Activated naive CD4-positive, alpha-beta T cell treated with anti-CD3 and anti-CD28 coated beads for 36 hours (primary cell): ENCODE measurements at regions not wholly inside any gene's neighbourhood (a gene's known extent, or its start where the extent isn't known, plus 50 kb on each side); places are given as distances from the start of the nearest gene placed in this dataset.

Experiments used
- CTCF ChIA-PET: fragments of 350-600 bp; sonication (Branson Sonifier 250); formaldehyde crosslinking; loops from one replicate; lab custom pipeline; 2021; ENCODE audit warnings: antibody characterized with exemption; lab: Charles Lee
- DNase-seq: peaks from one replicate; pipeline ENCODE4 v3.0.0-alpha.2; 2020
- H3K27ac Mint-ChIP-seq: one replicate; pipeline ENCODE4 v1.8.0; 2021; ENCODE audit warnings: mild to moderate bottlenecking, mixed read lengths
- H3K27me3 Mint-ChIP-seq: one replicate; pipeline ENCODE4 v1.8.0; 2021; ENCODE audit warnings: low read depth, mixed read lengths
- H3K36me3 Mint-ChIP-seq: one replicate; pipeline ENCODE4 v1.8.0; 2021; ENCODE audit warnings: low read depth, mixed read lengths
- H3K4me1 Mint-ChIP-seq: one replicate; pipeline ENCODE4 v1.8.0; 2021; ENCODE audit warnings: low read depth, mixed read lengths
- H3K4me3 Mint-ChIP-seq: one replicate; pipeline ENCODE4 v1.8.0; 2021; ENCODE audit warnings: mild to moderate bottlenecking, moderate library complexity, mixed read lengths
- H3K9me3 Mint-ChIP-seq: one replicate; pipeline ENCODE4 v1.8.0; 2021; ENCODE audit warnings: mixed read lengths
- intact Hi-C: fragments of 100-400 bp; cut with micrococcal nuclease; formaldehyde crosslinking; loops from one replicate; pipeline ENCODE4 v1.15.1; 2023

DNA sequence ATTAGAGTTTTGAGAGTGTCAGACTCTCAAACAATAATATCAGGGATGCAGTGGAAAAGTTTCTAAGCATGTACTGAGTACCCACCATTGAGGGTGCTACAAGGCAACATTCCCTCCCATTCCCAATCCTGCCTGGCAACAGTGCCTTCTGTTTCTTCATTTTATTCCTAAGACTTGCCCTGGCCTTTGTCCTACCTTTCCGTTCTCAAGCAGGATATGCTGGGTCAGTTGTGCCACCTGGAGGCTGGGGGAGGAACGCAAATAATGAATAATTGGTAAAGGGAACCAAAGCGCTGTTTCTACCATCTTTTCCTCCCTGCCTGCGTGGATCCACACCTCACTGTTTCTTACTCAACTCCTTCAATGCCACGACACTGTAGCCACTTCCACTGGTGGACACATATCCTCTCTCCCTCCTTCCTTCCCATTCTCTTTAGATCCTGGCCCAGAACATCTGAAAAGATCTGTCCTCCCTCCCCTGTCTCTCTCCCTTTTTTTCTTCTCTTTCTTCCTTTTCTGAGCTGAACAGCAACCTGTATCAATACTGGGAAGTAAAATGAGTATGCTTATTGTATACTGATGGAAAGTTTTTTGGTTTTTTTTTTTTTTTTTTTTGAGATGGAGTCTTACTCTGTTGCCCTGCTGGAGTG is 149.5 kb downstream of the C9orf152 start:
- DNase-seq: peak; percentile 74
- Mint-ChIP-seq H3K4me1 (peaks cover 9% of the 10 kb centered on the region), H3K27me3 (peaks cover 2% of the 10 kb centered on the region), H3K36me3 (peaks cover 7% of the 10 kb centered on the region), H3K27ac (no peak overlapping the region), H3K4me3 (no peak overlapping the region), H3K9me3 (no peaks in the 10 kb centered on the region)
- CTCF ChIA-PET: interaction anchor here (0.6 to 6.1 kb wide), 11 partner anchors 13 to 242 kb away, joined by 3 to 87 read pairs (median 4); no protein-coding TSS in a partner anchor
- intact Hi-C loops: loop anchor here (1.0 to 10.0 kb wide), 3 partner anchors 155 to 566 kb away; no protein-coding TSS in a partner anchor

DNA sequence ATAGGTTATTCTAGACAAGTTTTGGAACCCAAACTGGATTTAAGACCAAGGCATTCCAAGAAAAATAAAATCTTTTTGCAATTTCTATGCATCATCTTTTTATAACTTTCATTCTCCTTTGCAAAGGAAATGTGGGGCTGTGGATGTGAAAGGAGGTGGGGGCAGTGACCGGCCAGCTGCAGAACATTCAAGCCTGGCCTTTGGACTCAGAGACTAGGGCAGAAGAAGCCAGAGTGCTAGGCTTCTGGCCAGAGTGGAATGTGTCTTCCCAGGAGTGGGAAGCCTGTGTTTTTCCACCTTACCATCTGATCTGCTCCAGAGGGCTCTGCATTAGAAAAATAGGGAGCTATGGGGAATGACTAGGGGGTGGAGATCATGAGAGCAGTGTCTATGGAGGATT is 148.5 kb downstream of the C9orf152 start:
- intact Hi-C loops: loop anchor here (10.0 kb wide), 1 partner anchor 565 kb away; no protein-coding TSS in a partner anchor
- no peak overlapping the region for H3K4me3 Mint-ChIP-seq

DNA sequence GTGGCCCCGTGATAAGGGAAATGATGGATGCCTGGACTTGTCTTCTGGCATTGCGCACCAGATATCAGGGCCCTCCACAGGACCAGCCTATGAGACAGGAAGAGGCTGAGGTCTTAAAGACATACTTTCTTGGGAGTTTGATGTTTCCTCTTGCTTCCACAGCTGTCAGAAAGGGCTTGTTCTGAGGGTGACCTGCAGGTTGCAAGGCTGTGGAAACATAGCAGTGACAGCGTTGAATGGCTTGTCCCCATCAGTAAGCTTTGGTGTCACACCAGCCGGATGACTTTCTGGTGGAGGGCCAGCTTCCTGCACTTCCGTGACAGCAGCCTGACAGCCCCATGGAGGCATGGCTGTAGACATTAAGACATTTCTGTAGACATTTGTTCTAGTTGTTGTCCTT is 143.2 kb downstream of the C9orf152 start:
- DNase-seq: no peak
- no peak overlapping the region for H3K27ac Mint-ChIP-seq
- no peak overlapping the region for H3K4me3 Mint-ChIP-seq
- peaks cover 7% of the 10 kb centered on the region for H3K4me1 Mint-ChIP-seq
- H3K36me3 Mint-ChIP-seq: peaks cover 6% of the 10 kb centered on the region
- intact Hi-C loops: no loop called here
- H3K27me3 Mint-ChIP-seq: no peaks in the 10 kb centered on the region
- CTCF ChIA-PET: interaction anchor here (1.2 kb wide), 1 partner anchor 89 kb away, joined by 3 read pairs; no protein-coding TSS in a partner anchor
- H3K9me3 Mint-ChIP-seq: no peaks in the 10 kb centered on the region

More for the DNA sequence above, 148.5 kb downstream of the C9orf152 start:
- H3K9me3 Mint-ChIP-seq: no peaks in the 10 kb centered on the region
- CTCF ChIA-PET: interaction anchor here (0.6 to 6.1 kb wide), 5 partner anchors 23 to 158 kb away, joined by 3 to 87 read pairs (median 5); no protein-coding TSS in a partner anchor
- H3K4me1 Mint-ChIP-seq: peaks cover 9% of the 10 kb centered on the region
- no peak for DNase-seq
- peaks cover 2% of the 10 kb centered on the region for H3K27me3 Mint-ChIP-seq
- no peak overlapping the region for H3K27ac Mint-ChIP-seq
- H3K36me3 Mint-ChIP-seq: peaks cover 7% of the 10 kb centered on the region

DNA sequence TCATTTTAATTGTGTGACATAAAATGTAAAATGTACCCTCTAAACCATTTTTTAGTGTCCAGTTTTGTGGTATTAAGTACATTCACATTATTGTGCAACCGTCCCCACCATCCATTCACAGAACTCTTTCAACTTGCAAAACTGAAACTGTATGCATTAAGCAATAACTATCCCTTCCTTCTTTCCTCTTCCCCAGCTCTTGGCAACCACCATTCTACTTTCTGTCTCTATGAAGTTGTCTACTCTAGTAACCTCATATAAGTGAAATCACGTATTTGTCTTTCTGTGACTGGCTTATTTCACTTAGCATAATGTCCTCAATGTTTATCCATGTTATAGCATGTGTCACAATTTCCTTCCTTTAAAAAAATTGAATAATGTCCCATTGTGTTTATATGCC is 142.4 kb downstream of the C9orf152 start:
- Mint-ChIP-seq H3K9me3 (no peaks in the 10 kb centered on the region), H3K36me3 (peaks cover 7% of the 10 kb centered on the region), H3K27ac (no peak overlapping the region), H3K27me3 (no peaks in the 10 kb centered on the region), H3K4me3 (no peak overlapping the region), H3K4me1 (peaks cover 7% of the 10 kb centered on the region)
- intact Hi-C loops: no loop called here
- no peak for DNase-seq
- CTCF ChIA-PET: interaction anchor here (1.2 kb wide), 1 partner anchor 88 kb away, joined by 3 read pairs; no protein-coding TSS in a partner anchor

DNA sequence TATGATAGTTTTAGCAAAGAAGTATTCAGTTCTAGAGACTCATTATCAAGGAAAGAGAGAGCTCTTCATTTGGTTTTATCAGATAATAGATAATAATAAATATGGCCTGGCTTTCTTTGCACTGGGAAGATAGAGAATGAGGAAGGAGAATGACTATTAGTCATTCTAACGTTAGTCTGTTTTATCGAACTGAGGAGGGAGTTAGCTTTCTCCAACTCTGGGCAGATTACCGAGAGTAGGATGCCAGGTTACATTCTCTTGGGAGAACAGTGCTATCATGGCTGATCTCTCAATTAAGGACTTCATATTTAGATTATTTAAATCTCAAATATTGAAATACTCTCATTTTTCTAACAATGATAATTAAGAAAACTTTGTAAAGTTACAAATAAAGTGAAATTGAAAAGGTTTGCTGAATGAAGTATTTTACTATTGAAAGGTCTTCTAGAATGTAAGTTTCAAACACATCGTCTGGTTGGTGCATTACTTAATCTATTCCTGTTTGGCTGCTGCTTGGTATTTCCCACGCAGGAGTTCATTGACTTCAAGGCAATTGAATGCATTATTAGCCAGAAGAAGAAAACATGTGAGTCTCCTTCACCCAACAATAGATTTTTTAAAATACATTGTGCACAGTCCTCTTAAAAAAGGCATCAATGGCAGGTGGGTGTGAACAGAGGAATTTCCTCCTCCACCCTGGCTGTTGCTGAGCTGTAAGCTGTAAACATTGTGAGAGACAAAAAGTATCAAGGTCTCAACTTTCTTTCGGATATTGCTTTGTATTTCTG is 140.8 kb downstream of the C9orf152 start:
- peaks cover 4% of the 10 kb centered on the region for H3K36me3 Mint-ChIP-seq
- no peaks in the 10 kb centered on the region for H3K9me3 Mint-ChIP-seq
- no peak for DNase-seq
- H3K27me3 Mint-ChIP-seq: no peaks in the 10 kb centered on the region
- H3K4me1 Mint-ChIP-seq: peaks cover 7% of the 10 kb centered on the region
- intact Hi-C loops: no loop called here
- CTCF ChIA-PET: no interaction called here
- no peak overlapping the region for H3K27ac Mint-ChIP-seq
- no peak overlapping the region for H3K4me3 Mint-ChIP-seq

DNA sequence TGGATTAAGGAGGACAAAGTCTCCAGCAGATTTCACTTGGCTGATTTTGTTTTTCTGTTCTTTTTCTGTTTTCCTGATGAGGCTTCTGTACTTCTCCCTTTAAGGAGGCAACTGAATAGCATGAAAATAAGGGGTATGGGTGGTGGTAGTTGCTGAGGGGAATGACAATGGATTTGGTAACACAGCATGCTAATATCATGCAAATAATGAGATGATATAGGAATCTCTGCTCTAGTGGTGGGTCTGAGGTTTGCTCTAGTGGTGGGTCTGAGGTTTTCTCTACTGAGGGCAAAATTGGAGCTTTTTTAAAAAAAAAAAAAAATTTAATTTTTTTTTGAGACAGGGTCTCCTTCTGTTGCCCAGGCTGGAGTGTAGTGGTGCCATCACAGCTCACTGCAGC is 139.7 kb downstream of the C9orf152 start:
- no peaks in the 10 kb centered on the region for H3K27me3 Mint-ChIP-seq
- H3K27ac Mint-ChIP-seq: no peak overlapping the region
- no peaks in the 10 kb centered on the region for H3K9me3 Mint-ChIP-seq
- H3K4me1 Mint-ChIP-seq: peaks cover 7% of the 10 kb centered on the region
- DNase-seq: no peak
- intact Hi-C loops: no loop called here
- CTCF ChIA-PET: interaction anchor here (0.6 to 1.4 kb wide), 2 partner anchors 10 to 163 kb away, joined by 3 to 4 read pairs; no protein-coding TSS in a partner anchor
- H3K4me3 Mint-ChIP-seq: no peak overlapping the region
- H3K36me3 Mint-ChIP-seq: peaks cover 4% of the 10 kb centered on the region

DNA sequence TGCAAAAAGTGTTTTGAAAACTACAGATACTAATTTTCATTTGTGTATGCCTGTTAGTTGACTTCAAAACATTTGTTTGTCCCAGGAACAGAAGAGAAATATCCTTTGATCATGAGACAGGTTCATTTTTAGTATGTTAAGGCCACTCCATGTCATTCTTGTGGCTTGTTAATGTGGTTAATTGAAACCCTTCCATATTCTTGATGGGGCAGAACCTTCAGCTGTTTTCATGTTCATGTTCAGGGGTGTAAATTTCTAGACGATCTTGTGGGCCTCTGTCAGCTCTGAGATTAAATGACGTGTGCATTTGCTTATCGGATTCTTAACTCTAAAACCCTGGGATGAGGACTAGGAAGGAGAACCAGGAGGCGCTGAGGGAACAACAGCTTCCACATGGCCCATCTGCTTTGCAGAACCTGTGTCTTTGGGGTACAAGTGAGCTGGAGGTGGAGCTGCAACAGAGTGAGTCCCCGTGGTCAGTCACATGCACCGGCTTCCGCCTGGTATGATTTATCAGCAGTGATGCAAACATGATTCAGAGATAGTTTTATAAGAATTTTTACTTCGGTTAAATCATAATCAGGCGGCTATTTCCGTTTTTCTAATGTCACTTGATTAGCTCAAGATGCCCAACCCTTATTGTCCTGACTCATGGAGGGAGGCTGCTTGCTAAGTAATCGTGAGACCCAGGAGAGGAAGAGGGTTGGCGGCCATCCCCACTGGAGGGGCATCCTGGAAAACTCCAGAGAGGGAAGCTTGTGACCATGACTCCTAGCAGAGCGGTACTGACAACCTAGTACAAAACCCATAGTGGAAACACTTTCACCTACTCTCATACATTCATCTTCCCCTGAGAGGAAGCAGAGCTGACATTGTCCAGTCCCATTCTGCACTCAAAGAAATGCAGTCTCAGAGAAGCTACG is 138.4 kb downstream of the C9orf152 start:
- intact Hi-C loops: no loop called here
- peaks cover 4% of the 10 kb centered on the region for H3K36me3 Mint-ChIP-seq
- H3K4me1 Mint-ChIP-seq: peaks cover 7% of the 10 kb centered on the region
- H3K27me3 Mint-ChIP-seq: no peaks in the 10 kb centered on the region
- H3K27ac Mint-ChIP-seq: no peak overlapping the region
- DNase-seq: no peak
- no peaks in the 10 kb centered on the region for H3K9me3 Mint-ChIP-seq
- CTCF ChIA-PET: interaction anchor here (1.1 to 1.4 kb wide), 2 partner anchors 9 to 83 kb away, joined by 3 read pairs; no protein-coding TSS in a partner anchor
- H3K4me3 Mint-ChIP-seq: no peak overlapping the region

DNA sequence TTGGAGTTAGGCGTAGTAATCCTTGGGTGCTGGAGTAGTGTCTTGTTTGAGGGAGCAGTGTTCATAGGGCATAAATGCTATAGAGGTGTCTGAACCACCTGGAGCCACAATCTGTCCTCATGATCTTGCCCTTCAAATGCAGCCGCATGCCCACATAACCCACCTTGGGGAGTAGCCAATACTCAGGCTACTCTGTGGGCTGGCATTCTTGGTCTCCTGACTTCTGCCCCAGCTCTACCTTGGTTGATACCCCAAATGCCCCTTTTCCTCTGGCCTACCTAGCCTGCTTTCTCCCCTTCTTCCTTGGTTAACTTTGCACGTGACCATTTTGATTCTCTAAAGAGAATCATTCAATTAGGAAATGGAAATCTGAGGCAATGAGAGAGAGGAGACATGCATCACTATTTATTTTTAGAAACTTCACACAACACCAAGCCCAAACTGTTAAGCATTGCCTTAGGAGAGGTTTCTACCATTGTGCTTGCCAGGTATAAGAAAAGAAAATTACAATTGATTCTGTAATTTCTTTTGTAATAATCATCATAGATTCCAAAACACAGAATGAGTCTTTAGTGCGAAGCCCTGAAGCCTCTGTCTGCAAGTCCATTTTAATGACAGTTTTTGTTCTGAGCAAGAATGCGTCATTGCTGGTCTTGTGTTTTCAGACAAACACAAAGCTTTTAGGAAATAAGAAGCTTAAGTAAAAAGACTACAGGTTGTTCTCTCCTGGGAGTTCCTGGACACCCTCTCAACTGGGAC is 135.2 kb downstream of the C9orf152 start:
- Mint-ChIP-seq H3K4me1 (peaks cover 2% of the 10 kb centered on the region), H3K27ac (no peak overlapping the region), H3K4me3 (no peak overlapping the region), H3K36me3 (peaks cover 4% of the 10 kb centered on the region), H3K27me3 (no peaks in the 10 kb centered on the region), H3K9me3 (no peaks in the 10 kb centered on the region)
- intact Hi-C loops: no loop called here
- CTCF ChIA-PET: no interaction called here
- DNase-seq: no peak

DNA sequence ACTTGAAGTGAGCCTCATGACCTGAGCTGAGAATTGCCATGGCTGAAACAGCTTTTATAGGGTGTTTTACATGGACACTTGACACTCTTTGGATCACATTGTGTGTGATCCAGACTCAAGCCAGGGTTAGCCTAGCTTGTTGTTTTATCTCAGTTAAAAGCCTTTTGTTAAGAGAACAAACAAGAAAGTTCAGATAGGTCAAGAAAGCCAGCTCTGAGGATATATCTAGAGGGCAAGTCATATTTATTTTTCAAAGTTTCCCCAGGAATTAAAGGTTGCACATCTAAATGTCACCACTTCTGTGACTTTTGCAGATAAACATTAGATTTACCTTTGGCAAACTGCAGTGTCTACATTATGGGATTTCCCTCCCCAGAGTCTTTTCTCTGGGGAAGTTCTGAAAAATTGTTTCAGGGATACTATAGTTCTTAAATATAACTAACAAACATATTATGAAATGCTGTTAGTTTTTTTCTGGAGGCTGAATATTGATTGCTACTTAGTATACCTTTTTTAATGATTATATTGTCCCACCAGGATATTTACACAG is 134.5 kb downstream of the C9orf152 start:
- Mint-ChIP-seq H3K4me3 (no peak overlapping the region), H3K36me3 (peaks cover 2% of the 10 kb centered on the region), H3K27me3 (no peaks in the 10 kb centered on the region), H3K4me1 (no peaks in the 10 kb centered on the region), H3K27ac (no peak overlapping the region), H3K9me3 (no peaks in the 10 kb centered on the region)
- no peak for DNase-seq
- intact Hi-C loops: no loop called here
- CTCF ChIA-PET: no interaction called here

DNA sequence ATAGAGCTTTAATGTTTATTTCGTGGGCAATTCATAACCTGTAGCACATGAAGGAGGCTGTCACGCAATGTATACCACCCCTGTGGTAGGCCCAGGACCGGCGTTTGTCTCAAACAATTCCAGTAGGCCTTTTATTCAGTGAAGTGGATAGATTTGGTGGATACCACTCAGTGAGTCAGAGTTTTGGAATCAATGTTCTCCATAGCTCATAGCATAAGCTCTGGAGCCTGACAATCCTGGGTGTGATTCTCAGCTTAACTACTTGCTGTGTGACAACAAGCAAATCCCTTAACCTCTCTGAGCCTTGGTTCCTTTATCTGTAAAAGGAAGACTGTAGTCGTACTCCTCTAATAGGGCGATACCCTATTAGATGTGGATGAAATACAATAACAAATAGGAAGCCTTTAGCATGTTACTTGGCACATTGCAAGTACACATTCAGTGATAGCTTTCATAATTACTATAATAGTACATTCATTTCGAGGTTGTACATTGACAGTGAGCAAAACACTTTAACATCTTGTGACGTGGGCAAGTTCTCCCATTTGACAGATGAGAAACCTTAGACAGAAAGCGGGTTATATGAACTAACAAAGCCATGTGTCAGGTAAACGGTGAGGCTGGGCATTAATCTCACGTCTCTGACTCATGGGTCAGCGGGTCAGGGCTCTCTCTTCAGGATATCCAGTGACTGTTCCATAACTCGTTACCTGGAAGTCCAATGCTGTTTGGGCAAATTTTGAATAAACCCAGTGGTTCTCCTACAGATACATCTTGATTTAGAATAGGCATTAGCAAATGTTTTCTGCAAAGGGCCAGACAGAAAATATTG is 130.8 kb downstream of the C9orf152 start:
- no peak overlapping the region for H3K4me3 Mint-ChIP-seq
- no peak for DNase-seq
- H3K9me3 Mint-ChIP-seq: no peaks in the 10 kb centered on the region
- H3K27me3 Mint-ChIP-seq: no peaks in the 10 kb centered on the region
- intact Hi-C loops: no loop called here
- no peaks in the 10 kb centered on the region for H3K36me3 Mint-ChIP-seq
- no peak overlapping the region for H3K27ac Mint-ChIP-seq
- peaks cover 12% of the 10 kb centered on the region for H3K4me1 Mint-ChIP-seq
- CTCF ChIA-PET: interaction anchor here (0.6 to 1.1 kb wide), 2 partner anchors 174 to 206 kb away, joined by 3 read pairs; no protein-coding TSS in a partner anchor
